GM12878 (cell line): ENCODE measurements at regions not wholly inside any gene's neighbourhood (a gene's known extent, or its start where the extent isn't known, plus 50 kb on each side); places are given as distances from the start of the nearest gene placed in this dataset.

Experiments
- ATAC-seq: fragments of 200-7000 bp; cut with Tn5 transposase; 3 replicates; pipeline ENCODE4 v1.9.1; 2020; ENCODE audit warnings: mild to moderate bottlenecking, moderate library complexity
- BruUV-seq: library from RNA; stranded (reverse); fragments of 400-500 nt; replicated peaks from 2 replicates; lab custom pipeline; 2021; lab: Mats Ljungman, UMichigan
- CTCF ChIA-PET: fragments of 300-600 bp; sonication (Branson Sonifier 250); formaldehyde crosslinking; extraction: SDS; loops from one replicate; lab custom pipeline; 2021; ENCODE audit warnings: inconsistent platforms; lab: Yijun Ruan, JAX
- POLR2A ChIA-PET: fragments of 350-600 bp; formaldehyde crosslinking; extraction: SDS; loops from one replicate; lab custom pipeline; 2021; ENCODE audit warnings: inconsistent platforms; lab: Charles Lee
- RAD21 ChIA-PET: fragments of 300-600 bp; sonication (Branson Sonifier 250); formaldehyde crosslinking; loops from one replicate; lab custom pipeline; 2023; ENCODE audit warnings: antibody characterized with exemption; ENCODE audit not compliant: unreplicated experiment; lab: Charles Lee
- SMC1A ChIA-PET: fragments of 300-600 bp; sonication (Branson Sonifier 250); formaldehyde crosslinking; loops from one replicate; lab custom pipeline; 2023; ENCODE audit not compliant: unreplicated experiment, uncharacterized antibody; lab: Charles Lee
- DNase-seq: peaks from one replicate; pipeline ENCODE4 v3.0.0-alpha.2; 2011; ENCODE audit warnings: low read depth, low spot score
- FAIRE-seq: peaks from 3 replicates; lab custom pipeline; 2011; peaks lifted over from hg19 to GRCh38; lab: Jason Lieb, UNC
- H2AFZ ChIP-seq: 2 replicates; pipeline ENCODE4 v1.6.0; 2011; ENCODE audit warnings: low read depth, low read length, control low read depth; ENCODE audit not compliant: control insufficient read depth
- H3K27ac ChIP-seq: 2 replicates; pipeline ENCODE4 v1.5.1; 2011; ENCODE audit warnings: control low read depth; ENCODE audit not compliant: control insufficient read depth, insufficient read depth
- H3K27me3 ChIP-seq, 2 experiments: replicated peaks in 1 of 2; 2 replicates each; pipeline versions ENCODE4 v1.6.0 to v1.6.1; 2011; ENCODE audit warnings: low read length in 1 of 2; ENCODE audit not compliant: control insufficient read depth in 2 of 2, insufficient read depth in 2 of 2
- H3K36me3 ChIP-seq, 2 experiments: 2 replicates each; pipeline ENCODE4 v1.5.1; 2011; ENCODE audit warnings: low read length in 1 of 2; ENCODE audit not compliant: control insufficient read depth in 2 of 2, insufficient read depth in 2 of 2
- H3K4me1 ChIP-seq: 2 replicates; pipeline ENCODE4 v1.6.1; 2011; ENCODE audit warnings: mild to moderate bottlenecking, low read length, moderate library complexity, mixed read lengths; ENCODE audit not compliant: control insufficient read depth, insufficient read depth
- H3K4me2 ChIP-seq: 2 replicates; pipeline ENCODE4 v1.6.0; 2011; ENCODE audit warnings: control low read depth; ENCODE audit not compliant: control insufficient read depth, insufficient read depth
- H3K4me3 ChIP-seq: fragments of 200-600 bp; sonication (generic); 2 replicates; pipeline ENCODE4 v1.5.1; 2016
- H3K79me2 ChIP-seq: 2 replicates; pipeline ENCODE4 v1.6.0; 2011; ENCODE audit warnings: low read length; ENCODE audit not compliant: control insufficient read depth, insufficient read depth
- H3K9ac ChIP-seq: 2 replicates; pipeline ENCODE4 v1.8.0; 2011; ENCODE audit warnings: low read length, control low read depth, mixed read lengths; ENCODE audit not compliant: control insufficient read depth, insufficient read depth
- H3K9me3 ChIP-seq: replicated peaks from 3 replicates; pipeline ENCODE4 v1.5.1; 2011; ENCODE audit warnings: mild to moderate bottlenecking, low read length; ENCODE audit not compliant: control insufficient read depth, insufficient read depth
- H4K20me1 ChIP-seq: 2 replicates; pipeline ENCODE4 v1.6.0; 2011; ENCODE audit not compliant: control insufficient read depth, insufficient read depth
- ATF7 ChIP-seq: fragments of 450-650 bp; IDR thresholded peaks from 2 replicates; pipeline ENCODE4 v1.6.1; 2016; ENCODE audit warnings: low read depth, mild to moderate bottlenecking
- CBX5 ChIP-seq: sonication (generic); IDR thresholded peaks from 2 replicates; pipeline ENCODE4 v1.6.1; 2016; ENCODE audit warnings: low read depth, moderate library complexity, mild to moderate bottlenecking, inconsistent platforms
- DPF2 ChIP-seq: fragments of 450-650 bp; IDR thresholded peaks from 2 replicates; pipeline ENCODE4 v1.6.1; 2017; ENCODE audit warnings: mild to moderate bottlenecking
- HDAC6 ChIP-seq: fragments of 200-600 bp; sonication (generic); IDR thresholded peaks from one replicate; pipeline ENCODE4 v1.8.0; 2017; ENCODE audit warnings: antibody characterized with exemption; ENCODE audit not compliant: unreplicated experiment
- IKZF2 ChIP-seq, 2 experiments: fragments of 450-650 bp; IDR thresholded peaks; 2 replicates each; pipeline ENCODE4 v1.6.1; 2017; ENCODE audit warnings: mild to moderate bottlenecking in 2 of 2, moderate library complexity in 2 of 2
- JUNB ChIP-seq: IDR thresholded peaks from 2 replicates; pipeline ENCODE4 v1.6.1; 2016; ENCODE audit warnings: antibody characterized with exemption, mild to moderate bottlenecking
- NR2F1 ChIP-seq: fragments of 450-650 bp; conservative IDR thresholded peaks from 2 replicates; pipeline ENCODE4 v1.6.1; 2017; ENCODE audit warnings: mild to moderate bottlenecking
- SPI1 ChIP-seq: IDR thresholded peaks from 2 replicates; pipeline ENCODE4 v1.6.1; 2011; ENCODE audit warnings: low read depth, mild to moderate bottlenecking, low read length, moderate library complexity, borderline replicate concordance; ENCODE audit not compliant: insufficient read depth
- TARDBP ChIP-seq: IDR thresholded peaks from 2 replicates; pipeline ENCODE4 v1.6.1; 2016; ENCODE audit warnings: borderline replicate concordance
- ZSCAN29 ChIP-seq: fragments of 450-650 bp; IDR thresholded peaks from 2 replicates; pipeline ENCODE4 v1.6.1; 2017; ENCODE audit warnings: mild to moderate bottlenecking, moderate library complexity
- WGBS: methylation state at CpG from one replicate; pipeline ENCODE4 v1.1.6; 2016; ENCODE audit warnings: low lambda C conversion rate; ENCODE audit not compliant: insufficient replicate concordance, insufficient coverage; ENCODE audit errors: missing lambda C conversion rate; 5-methylcytosine and 5-hydroxymethylcytosine counted together
- in situ Hi-C: fragments of 300-500 bp; cut with MboI; formaldehyde crosslinking; loops from 9 replicates; pipeline ENCODE4 v1.14.3; 2018; ENCODE audit warnings: mixed read lengths
- intact Hi-C: fragments of 100-400 bp; cut with micrococcal nuclease; formaldehyde crosslinking; loops from one replicate; pipeline ENCODE4 v1.14.2; 2022; ENCODE audit not compliant: unreplicated experiment
- TF ChIP-seq, protein P1 (sequence below): fragments of 450-650 bp; IDR thresholded peaks from 2 replicates; pipeline ENCODE4 v1.6.1; 2017; ENCODE audit warnings: low read depth, mild to moderate bottlenecking, moderate library complexity
- TF ChIP-seq, protein P2 (sequence below): fragments of 450-650 bp; IDR thresholded peaks from 2 replicates; pipeline ENCODE4 v1.6.1; 2016; ENCODE audit warnings: mild to moderate bottlenecking
- TF ChIP-seq, protein P3 (sequence below): IDR thresholded peaks from 2 replicates; pipeline ENCODE4 v1.6.1; 2012; ENCODE audit warnings: low read depth, low read length, improper control_type of control experiment
- TF ChIP-seq, protein P4 (sequence below): fragments of 450-650 bp; formaldehyde crosslinking; IDR thresholded peaks from 2 replicates; pipeline ENCODE4 v1.5.0; 2022; ENCODE audit warnings: mild to moderate bottlenecking, missing genetic modification characterization

DNA sequence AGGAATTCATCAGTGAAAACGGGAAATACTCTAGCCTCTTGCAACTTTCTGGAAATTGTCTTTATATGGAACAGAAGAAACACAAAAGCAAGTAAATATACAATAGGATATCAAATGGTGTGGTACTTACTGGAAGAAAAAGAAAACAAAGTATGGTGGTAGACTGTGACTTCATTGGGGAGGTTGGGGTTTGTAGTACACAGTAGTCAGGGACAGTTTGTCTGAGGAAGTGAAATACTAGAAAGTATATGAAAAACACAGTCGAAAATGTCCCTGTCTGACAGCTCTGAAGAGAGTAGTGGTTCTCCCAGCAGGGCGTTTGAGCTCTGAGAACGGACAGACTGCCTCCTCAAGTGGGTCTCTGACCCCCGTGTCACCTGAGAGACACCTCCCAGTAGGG, 390.0 kb upstream of the NWD2 start (continued):
- TF ChIP-seq, protein P1, sequence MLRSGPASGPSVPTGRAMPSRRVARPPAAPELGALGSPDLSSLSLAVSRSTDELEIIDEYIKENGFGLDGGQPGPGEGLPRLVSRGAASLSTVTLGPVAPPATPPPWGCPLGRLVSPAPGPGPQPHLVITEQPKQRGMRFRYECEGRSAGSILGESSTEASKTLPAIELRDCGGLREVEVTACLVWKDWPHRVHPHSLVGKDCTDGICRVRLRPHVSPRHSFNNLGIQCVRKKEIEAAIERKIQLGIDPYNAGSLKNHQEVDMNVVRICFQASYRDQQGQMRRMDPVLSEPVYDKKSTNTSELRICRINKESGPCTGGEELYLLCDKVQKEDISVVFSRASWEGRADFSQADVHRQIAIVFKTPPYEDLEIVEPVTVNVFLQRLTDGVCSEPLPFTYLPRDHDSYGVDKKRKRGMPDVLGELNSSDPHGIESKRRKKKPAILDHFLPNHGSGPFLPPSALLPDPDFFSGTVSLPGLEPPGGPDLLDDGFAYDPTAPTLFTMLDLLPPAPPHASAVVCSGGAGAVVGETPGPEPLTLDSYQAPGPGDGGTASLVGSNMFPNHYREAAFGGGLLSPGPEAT, result peak; percentile 42; the same call in 1 of the 2 replicates
- TF ChIP-seq ZSCAN29 (no peak), CBX5 (no peak), SPI1 (peak; percentile 75), HDAC6 (no peak), TARDBP (no peak), DPF2 (0 out of 2 replicates have a peak, but pooled peaks have one; percentile 27)

DNA sequence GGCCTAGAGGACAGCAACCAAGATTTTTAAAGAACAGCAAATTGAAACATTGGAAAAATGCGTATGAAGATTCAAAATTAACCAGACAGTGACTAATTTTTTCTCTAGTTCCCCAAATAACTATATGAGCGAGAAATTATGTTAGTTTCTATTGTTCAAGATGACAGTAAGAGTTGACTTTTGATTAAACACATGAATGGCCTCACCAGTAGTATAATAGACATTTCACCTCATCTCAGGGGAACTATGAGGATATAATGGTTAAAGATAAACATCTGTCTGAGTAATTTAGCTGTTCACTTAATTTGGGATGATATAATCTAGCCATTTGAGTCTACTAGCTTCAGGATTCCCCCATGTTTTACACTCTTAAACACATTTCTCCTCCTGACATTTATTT, 380.9 kb upstream of the NWD2 start:
- POLR2A ChIA-PET, result interaction anchor here (0.5 kb wide), 1 partner anchor 18 kb away, joined by 3 read pairs; no protein-coding TSS in a partner anchor
- TF ChIP-seq IKZF2 (IDR thresholded peaks at IDR 0.05) (peak in 1 of 2 experiments; percentile 39; a peak in 2 of 4 replicates), JUNB (peak; percentile 37; the same call in 1 of the 2 replicates), ATF7 (peak; percentile 50; the same call in 1 of the 2 replicates), NR2F1 (no peak)
- TF ChIP-seq, protein P2, sequence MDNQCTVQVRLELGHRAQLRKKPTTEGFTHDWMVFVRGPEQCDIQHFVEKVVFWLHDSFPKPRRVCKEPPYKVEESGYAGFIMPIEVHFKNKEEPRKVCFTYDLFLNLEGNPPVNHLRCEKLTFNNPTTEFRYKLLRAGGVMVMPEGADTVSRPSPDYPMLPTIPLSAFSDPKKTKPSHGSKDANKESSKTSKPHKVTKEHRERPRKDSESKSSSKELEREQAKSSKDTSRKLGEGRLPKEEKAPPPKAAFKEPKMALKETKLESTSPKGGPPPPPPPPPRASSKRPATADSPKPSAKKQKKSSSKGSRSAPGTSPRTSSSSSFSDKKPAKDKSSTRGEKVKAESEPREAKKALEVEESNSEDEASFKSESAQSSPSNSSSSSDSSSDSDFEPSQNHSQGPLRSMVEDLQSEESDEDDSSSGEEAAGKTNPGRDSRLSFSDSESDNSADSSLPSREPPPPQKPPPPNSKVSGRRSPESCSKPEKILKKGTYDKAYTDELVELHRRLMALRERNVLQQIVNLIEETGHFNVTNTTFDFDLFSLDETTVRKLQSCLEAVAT, result no peak
- TF ChIP-seq, protein P3, sequence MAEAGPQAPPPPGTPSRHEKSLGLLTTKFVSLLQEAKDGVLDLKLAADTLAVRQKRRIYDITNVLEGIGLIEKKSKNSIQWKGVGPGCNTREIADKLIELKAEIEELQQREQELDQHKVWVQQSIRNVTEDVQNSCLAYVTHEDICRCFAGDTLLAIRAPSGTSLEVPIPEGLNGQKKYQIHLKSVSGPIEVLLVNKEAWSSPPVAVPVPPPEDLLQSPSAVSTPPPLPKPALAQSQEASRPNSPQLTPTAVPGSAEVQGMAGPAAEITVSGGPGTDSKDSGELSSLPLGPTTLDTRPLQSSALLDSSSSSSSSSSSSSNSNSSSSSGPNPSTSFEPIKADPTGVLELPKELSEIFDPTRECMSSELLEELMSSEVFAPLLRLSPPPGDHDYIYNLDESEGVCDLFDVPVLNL, result no peak
- TF ChIP-seq, protein P4, sequence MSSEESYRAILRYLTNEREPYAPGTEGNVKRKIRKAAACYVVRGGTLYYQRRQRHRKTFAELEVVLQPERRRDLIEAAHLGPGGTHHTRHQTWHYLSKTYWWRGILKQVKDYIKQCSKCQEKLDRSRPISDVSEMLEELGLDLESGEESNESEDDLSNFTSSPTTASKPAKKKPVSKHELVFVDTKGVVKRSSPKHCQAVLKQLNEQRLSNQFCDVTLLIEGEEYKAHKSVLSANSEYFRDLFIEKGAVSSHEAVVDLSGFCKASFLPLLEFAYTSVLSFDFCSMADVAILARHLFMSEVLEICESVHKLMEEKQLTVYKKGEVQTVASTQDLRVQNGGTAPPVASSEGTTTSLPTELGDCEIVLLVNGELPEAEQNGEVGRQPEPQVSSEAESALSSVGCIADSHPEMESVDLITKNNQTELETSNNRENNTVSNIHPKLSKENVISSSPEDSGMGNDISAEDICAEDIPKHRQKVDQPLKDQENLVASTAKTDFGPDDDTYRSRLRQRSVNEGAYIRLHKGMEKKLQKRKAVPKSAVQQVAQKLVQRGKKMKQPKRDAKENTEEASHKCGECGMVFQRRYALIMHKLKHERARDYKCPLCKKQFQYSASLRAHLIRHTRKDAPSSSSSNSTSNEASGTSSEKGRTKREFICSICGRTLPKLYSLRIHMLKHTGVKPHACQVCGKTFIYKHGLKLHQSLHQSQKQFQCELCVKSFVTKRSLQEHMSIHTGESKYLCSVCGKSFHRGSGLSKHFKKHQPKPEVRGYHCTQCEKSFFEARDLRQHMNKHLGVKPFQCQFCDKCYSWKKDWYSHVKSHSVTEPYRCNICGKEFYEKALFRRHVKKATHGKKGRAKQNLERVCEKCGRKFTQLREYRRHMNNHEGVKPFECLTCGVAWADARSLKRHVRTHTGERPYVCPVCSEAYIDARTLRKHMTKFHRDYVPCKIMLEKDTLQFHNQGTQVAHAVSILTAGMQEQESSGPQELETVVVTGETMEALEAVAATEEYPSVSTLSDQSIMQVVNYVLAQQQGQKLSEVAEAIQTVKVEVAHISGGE (CRISPR knock-in tag), result no peak

More for the DNA sequence above, 380.9 kb upstream of the NWD2 start:
- ATAC-seq (peak; percentile 78), FAIRE-seq (no peak), DNase-seq (no peak)
- H3K4me2 ChIP-seq, result no peak overlapping the region
- no peaks in the 10 kb centered on the region for H3K9me3 ChIP-seq
- ChIA-PET SMC1A (interaction anchor here (0.7 to 2.3 kb wide), 4 partner anchors 8 to 30 kb away, joined by 3 to 6 read pairs (median 4); no protein-coding TSS in a partner anchor), CTCF (no interaction called here), RAD21 (interaction anchor here (0.9 to 1.0 kb wide), 2 partner anchors 11 to 14 kb away, joined by 3 read pairs; no protein-coding TSS in a partner anchor)
- H3K4me3 ChIP-seq, result no peak overlapping the region
- in situ Hi-C loops, result no loop called here
- no peaks in the 10 kb centered on the region for H3K27me3 ChIP-seq
- no peaks in the 10 kb centered on the region for H3K79me2 ChIP-seq
- no peak overlapping the region for H3K27ac ChIP-seq
- no peaks in the 10 kb centered on the region for H4K20me1 ChIP-seq
- H2AFZ ChIP-seq, result no peak overlapping the region
- intact Hi-C loops, result no loop called here
- no peaks in the 10 kb centered on the region for H3K4me1 ChIP-seq
- 0% methylated on average over 2 of the region's 2 CpGs for WGBS
- BruUV-seq, result no TSS peak
- H3K36me3 ChIP-seq, result no peaks in the 10 kb centered on the region
- no peak overlapping the region for H3K9ac ChIP-seq
